SHP77 (cell line): ENCODE measurements at regions not wholly inside any gene's neighbourhood (a gene's known extent, or its start where the extent isn't known, plus 50 kb on each side); places are given as distances from the start of the nearest gene placed in this dataset.

Source experiments
- DNase-seq, 2 experiments: peaks; one replicate each; lab custom pipeline; 2025; lab: John Stamatoyannopoulos, UW

DNA sequence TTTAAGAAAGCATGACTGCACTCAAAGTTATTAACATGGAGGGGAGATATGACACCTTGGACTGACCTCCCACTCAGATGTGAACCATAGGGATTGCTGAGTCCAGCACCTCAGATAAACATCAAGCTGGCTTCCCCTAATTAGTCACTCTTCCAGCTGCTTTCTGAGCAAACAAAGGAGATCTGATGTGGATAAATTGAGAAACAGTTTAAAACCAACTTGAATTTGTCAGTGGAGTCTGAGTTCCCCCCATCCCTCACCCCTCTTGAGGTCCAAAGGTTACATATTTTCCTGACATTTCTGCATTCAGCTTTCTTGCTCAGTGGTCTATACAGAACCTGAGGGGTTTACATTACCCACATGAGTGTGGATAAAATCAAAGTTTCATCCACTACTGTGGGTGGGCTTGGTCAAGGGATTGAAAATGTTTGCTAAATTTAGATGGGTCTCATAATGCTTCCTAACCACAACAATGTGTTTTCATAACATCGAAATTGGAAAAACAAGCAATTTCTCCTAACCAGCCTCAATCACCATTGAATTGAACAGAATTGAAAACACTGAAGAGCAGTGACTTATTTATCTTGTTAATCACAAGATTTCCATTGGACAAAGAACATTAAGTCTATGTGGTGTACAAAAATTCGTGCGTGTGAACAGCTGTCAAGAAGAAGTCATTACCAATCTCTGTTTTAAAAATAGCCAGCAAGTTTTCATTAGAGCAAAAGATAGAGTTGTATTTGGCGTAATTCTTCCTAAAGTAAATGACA, 292.3 kb downstream of the METTL15 start:
- no peak for DNase-seq

DNA sequence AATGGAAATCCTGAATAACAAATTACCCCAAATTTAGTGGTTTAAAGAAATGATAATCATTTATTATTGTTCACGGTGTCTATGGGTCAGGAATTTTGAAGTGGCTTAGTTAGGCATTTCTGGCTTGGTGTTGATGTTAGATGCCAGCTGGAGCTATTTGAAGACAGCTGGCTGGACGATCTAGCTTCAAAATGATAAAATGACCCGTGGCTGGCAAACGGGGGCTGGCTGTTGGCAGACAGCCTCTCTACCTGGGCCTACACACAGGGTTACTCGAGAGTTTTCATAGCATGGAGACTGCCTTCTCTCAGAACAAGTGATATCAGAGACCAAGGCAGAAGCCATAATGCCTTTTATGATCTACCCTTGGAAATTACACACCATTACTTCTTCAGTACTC, 285.2 kb downstream of the METTL15 start:
- DNase-seq: no peak

DNA sequence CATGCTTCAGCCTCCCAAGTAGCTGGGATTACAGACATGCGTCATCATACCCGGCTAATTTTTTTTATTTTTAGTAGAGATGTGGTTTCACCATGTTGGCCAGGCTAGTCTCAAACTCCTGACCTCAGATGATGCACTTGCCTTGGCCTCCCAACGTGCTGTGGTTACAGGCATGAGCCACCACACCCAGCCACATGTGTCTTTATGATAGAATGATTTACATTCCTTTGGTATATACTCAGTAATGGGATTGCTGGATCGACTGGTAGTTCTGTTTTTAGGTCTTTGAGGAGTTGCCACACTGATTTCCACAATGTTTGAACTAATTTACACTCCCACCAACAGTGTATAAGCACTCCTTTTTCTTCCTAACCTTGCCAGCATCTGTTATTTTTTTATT, 276.2 kb downstream of the METTL15 start:
- no peak for DNase-seq

DNA sequence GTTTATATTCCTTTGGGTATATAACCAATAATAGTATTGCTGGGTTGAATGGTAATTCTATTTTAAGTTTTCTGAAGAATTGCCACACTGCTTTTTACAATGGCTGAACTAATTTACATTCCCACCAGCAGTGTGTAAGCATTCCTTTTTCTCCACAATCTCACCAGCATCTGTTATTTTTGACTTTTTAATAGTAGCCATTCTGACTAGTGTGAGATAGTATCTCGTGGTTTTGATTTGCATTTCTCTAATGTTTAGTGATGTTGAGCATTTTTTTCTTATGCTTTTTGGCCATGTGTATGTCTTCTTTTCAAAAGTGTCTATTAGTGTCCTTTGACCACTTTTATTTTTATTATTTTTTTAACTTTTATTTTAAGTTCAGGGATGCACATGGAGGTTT, 275.3 kb downstream of the METTL15 start:
- DNase-seq: no peak
